ENCODE measurements at regions not wholly inside any gene's neighbourhood (a gene's known extent, or its start where the extent isn't known, plus 50 kb on each side); places are given as distances from the start of the nearest gene placed in this dataset.

DNA sequence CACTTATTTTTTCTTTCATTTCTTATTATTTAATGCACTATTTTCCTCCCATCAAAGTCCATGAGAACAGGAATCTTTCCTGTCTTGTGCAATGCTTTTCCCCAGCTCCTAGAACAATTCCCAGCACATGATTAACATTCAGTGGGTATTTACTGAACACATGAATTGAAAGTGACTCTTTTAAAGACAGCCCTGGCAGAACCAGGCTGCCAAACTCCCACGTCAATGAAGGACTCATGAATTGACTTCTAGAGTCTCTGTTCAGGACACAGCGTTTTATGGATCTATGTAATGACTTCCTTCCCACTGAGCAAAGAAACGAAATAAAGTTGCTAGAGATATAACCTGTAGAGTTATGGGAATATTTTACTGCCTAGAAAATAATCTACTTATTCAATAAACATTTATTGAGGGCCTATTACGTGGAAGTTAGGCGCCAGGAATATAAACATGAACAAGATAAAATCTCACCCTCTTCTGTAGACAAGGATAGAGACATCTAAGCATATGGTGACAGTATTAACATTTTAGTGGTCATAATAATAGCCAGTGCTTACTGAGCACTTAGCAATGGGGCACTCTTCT lies 485.9 kb upstream of the KLF4 start:
- H3K4me2 ChIP-seq (ENCODE audit: low read length), result no peak overlapping the region
- H3K4me3 ChIP-seq (ENCODE audit: low read depth, low read length, poor library complexity, severe bottlenecking), result no peak overlapping the region
- H3K4me1 ChIP-seq (ENCODE audit: insufficient read depth, low read length, severe bottlenecking), result no peaks in the 10 kb centered on the region
- TF ChIP-seq, protein P1, sequence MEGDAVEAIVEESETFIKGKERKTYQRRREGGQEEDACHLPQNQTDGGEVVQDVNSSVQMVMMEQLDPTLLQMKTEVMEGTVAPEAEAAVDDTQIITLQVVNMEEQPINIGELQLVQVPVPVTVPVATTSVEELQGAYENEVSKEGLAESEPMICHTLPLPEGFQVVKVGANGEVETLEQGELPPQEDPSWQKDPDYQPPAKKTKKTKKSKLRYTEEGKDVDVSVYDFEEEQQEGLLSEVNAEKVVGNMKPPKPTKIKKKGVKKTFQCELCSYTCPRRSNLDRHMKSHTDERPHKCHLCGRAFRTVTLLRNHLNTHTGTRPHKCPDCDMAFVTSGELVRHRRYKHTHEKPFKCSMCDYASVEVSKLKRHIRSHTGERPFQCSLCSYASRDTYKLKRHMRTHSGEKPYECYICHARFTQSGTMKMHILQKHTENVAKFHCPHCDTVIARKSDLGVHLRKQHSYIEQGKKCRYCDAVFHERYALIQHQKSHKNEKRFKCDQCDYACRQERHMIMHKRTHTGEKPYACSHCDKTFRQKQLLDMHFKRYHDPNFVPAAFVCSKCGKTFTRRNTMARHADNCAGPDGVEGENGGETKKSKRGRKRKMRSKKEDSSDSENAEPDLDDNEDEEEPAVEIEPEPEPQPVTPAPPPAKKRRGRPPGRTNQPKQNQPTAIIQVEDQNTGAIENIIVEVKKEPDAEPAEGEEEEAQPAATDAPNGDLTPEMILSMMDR (IDR thresholded peaks at IDR 0.05; ENCODE audit: low read length), result no peak
- no peaks in the 10 kb centered on the region for H3K9me3 ChIP-seq (ENCODE audit: low read length)
- H3K27ac ChIP-seq (ENCODE audit: low read depth, low read length, poor library complexity, severe bottlenecking), result no peak overlapping the region
- no peaks in the 10 kb centered on the region for H3K9me2 ChIP-seq (ENCODE audit: low read depth, low read length)
- H3F3A ChIP-seq (ENCODE audit: insufficient read depth, low read length), result no peaks in the 10 kb centered on the region
- H3K9ac ChIP-seq (ENCODE audit: low read length), result no peak overlapping the region
- H3K27me3 ChIP-seq (ENCODE audit: insufficient read depth, low read length), result no peaks in the 10 kb centered on the region
- no peaks in the 10 kb centered on the region for H3K79me2 ChIP-seq (ENCODE audit: insufficient read depth, low read length)
- H3K36me3 ChIP-seq (ENCODE audit: insufficient read depth, low read length), result no peaks in the 10 kb centered on the region
- no peaks in the 10 kb centered on the region for H4K20me1 ChIP-seq (ENCODE audit: insufficient read depth, low read length)
- no peak overlapping the region for H2AFZ ChIP-seq (ENCODE audit: low read length)

DNA sequence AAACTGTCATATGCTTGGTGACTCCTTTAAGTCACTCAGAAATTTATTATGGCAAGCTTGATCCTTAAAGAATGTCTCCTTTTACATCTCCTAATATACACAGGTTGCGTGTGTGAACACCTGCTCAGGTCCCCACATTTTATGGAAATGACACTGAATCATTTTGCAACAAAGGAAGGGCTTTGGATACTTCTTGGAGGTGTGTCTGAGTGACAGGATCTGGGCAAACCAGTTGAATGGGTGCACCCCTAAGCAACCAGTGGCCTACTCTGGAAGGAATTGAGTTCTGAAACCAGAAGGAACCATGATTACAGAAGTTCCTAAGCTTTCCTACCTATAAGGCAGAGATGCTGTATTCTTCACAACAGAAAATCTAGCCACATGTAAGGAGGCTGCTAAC lies 483.9 kb upstream of the KLF4 start:
- H3K79me2 ChIP-seq (ENCODE audit: insufficient read depth, low read length), result no peaks in the 10 kb centered on the region
- no peaks in the 10 kb centered on the region for H4K20me1 ChIP-seq (ENCODE audit: insufficient read depth, low read length)
- no peaks in the 10 kb centered on the region for H3K9me3 ChIP-seq (ENCODE audit: low read length)
- no peaks in the 10 kb centered on the region for H3F3A ChIP-seq (ENCODE audit: insufficient read depth, low read length)
- H3K27ac ChIP-seq (ENCODE audit: low read depth, low read length, poor library complexity, severe bottlenecking), result no peak overlapping the region
- H2AFZ ChIP-seq (ENCODE audit: low read length), result no peak overlapping the region
- H3K9me2 ChIP-seq (ENCODE audit: low read depth, low read length), result no peaks in the 10 kb centered on the region
- no peaks in the 10 kb centered on the region for H3K4me1 ChIP-seq (ENCODE audit: insufficient read depth, low read length, severe bottlenecking)
- H3K4me2 ChIP-seq (ENCODE audit: low read length), result no peak overlapping the region
- no peaks in the 10 kb centered on the region for H3K36me3 ChIP-seq (ENCODE audit: insufficient read depth, low read length)
- no peak overlapping the region for H3K9ac ChIP-seq (ENCODE audit: low read length)
- no peaks in the 10 kb centered on the region for H3K27me3 ChIP-seq (ENCODE audit: insufficient read depth, low read length)
- H3K4me3 ChIP-seq (ENCODE audit: low read depth, low read length, poor library complexity, severe bottlenecking), result no peak overlapping the region
- TF ChIP-seq, protein P1 (IDR thresholded peaks at IDR 0.05; ENCODE audit: low read length), result no peak
- TF ChIP-seq EZH2 (IDR thresholded peaks at IDR 0.05; ENCODE audit: borderline replicate concordance, low read length), result no peak

DNA sequence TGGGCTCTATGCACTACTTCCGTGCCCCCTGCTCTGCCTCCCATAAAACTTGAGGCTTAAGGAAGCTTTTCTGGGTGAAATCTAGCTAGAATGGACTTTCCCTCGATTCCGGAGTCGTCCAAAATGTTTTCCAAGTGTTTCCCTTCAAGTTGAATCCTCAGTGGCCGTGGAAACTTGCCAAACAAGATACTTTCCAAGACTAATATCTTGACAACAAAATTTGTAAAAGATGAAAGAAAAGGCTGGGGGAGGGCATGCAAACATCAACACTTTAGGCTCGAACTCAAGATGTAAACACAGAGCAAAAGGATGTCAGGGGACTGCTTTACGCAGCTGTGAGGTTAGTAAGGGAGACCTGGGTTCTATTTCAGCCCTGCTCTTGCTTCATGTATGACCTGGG lies 482.8 kb upstream of the KLF4 start:
- H3K4me3 ChIP-seq (ENCODE audit: low read depth, low read length, poor library complexity, severe bottlenecking), result no peak overlapping the region
- no peaks in the 10 kb centered on the region for H4K20me1 ChIP-seq (ENCODE audit: insufficient read depth, low read length)
- H3K9me3 ChIP-seq (ENCODE audit: low read length), result no peaks in the 10 kb centered on the region
- H3K9me2 ChIP-seq (ENCODE audit: low read depth, low read length), result no peaks in the 10 kb centered on the region
- H2AFZ ChIP-seq (ENCODE audit: low read length), result no peak overlapping the region
- H3K27ac ChIP-seq (ENCODE audit: low read depth, low read length, poor library complexity, severe bottlenecking), result no peak overlapping the region
- TF ChIP-seq, protein P1 (IDR thresholded peaks at IDR 0.05; ENCODE audit: low read length), result no peak
- TF ChIP-seq EZH2 (IDR thresholded peaks at IDR 0.05; ENCODE audit: borderline replicate concordance, low read length), result no peak
- H3F3A ChIP-seq (ENCODE audit: insufficient read depth, low read length), result no peaks in the 10 kb centered on the region
- no peaks in the 10 kb centered on the region for H3K79me2 ChIP-seq (ENCODE audit: insufficient read depth, low read length)
- no peak overlapping the region for H3K9ac ChIP-seq (ENCODE audit: low read length)
- H3K4me1 ChIP-seq (ENCODE audit: insufficient read depth, low read length, severe bottlenecking), result no peaks in the 10 kb centered on the region
- H3K27me3 ChIP-seq (ENCODE audit: insufficient read depth, low read length), result no peaks in the 10 kb centered on the region
- no peak overlapping the region for H3K4me2 ChIP-seq (ENCODE audit: low read length)
- no peaks in the 10 kb centered on the region for H3K36me3 ChIP-seq (ENCODE audit: insufficient read depth, low read length)

All from OCI-LY1 (cell line).